Chondrocyte (in vitro differentiated cells): ENCODE measurements at regions not wholly inside any gene's neighbourhood (a gene's known extent, or its start where the extent isn't known, plus 50 kb on each side); places are given as distances from the start of the nearest gene placed in this dataset.
A peak's percentile ranks its signal among the peaks of the same experiment; 100 is the strongest.
"Not testable (repeated sequence)": the region's sequence is repeated elsewhere in the genome, so short reads cannot be mapped to it uniquely, and the experiment has no call there.

Experiments used
- DNase-seq: peaks from one replicate; pipeline ENCODE4 v3.0.0; 2021; ENCODE audit warnings: mixed read lengths, low spot score
- H3K27ac Mint-ChIP-seq: one replicate; pipeline ENCODE4 v1.8.0; 2021; ENCODE audit warnings: mild to moderate bottlenecking, moderate library complexity, mixed read lengths; ENCODE audit not compliant: unreplicated experiment
- H3K27me3 Mint-ChIP-seq: 2 replicates; pipeline ENCODE4 v1.8.0; 2021; ENCODE audit warnings: low read depth, mixed read lengths
- H3K36me3 Mint-ChIP-seq: 2 replicates; pipeline ENCODE4 v1.8.0; 2021; ENCODE audit warnings: low read depth, mixed read lengths
- H3K4me1 Mint-ChIP-seq: 2 replicates; pipeline ENCODE4 v1.8.0; 2021; ENCODE audit warnings: low read depth, mild to moderate bottlenecking, mixed read lengths
- H3K4me3 Mint-ChIP-seq: one replicate; pipeline ENCODE4 v1.8.0; 2021; ENCODE audit warnings: mild to moderate bottlenecking, moderate library complexity, mixed read lengths; ENCODE audit not compliant: unreplicated experiment
- H3K9me3 Mint-ChIP-seq: 2 replicates; pipeline ENCODE4 v1.8.0; 2021; ENCODE audit warnings: low read depth, mixed read lengths
- CTCF ChIP-seq: fragments of 200-600 bp; sonication (generic); IDR thresholded peaks from 2 replicates; pipeline ENCODE4 v1.5.0; 2021; ENCODE audit warnings: antibody characterized with exemption, mild to moderate bottlenecking, moderate library complexity

GRCh38 chr21:27526451-27526850 lies 559.6 kb upstream of the ADAMTS5 start:
- TF ChIP-seq CTCF = no peak
- Mint-ChIP-seq H3K4me3 (no peak overlapping the region), H3K27ac (no peak overlapping the region), H3K27me3 (no peaks in the 10 kb centered on the region), H3K9me3 (peaks cover 9% of the 10 kb centered on the region), H3K4me1 (peaks cover 14% of the 10 kb centered on the region), H3K36me3 (peaks cover 1% of the 10 kb centered on the region)
- DNase-seq = no peak

DNA sequence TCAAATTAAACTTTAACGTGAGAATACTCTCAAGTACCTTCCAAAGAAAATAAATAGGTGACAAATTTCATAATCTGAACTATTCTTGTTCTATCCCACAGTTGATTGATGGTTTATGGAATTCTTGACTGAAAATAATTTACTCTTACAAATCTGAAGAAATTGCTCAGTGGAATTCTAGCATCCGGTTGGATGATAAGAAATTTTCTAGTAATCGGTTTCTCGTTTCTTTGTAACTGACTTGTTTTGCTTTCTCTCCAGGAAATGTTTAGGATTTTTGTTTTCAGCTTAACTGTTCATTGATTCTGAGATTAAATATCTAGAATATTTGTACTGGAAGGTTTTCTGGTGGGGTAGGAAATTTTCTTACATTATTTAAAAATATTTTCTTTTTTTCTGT lies 558.9 kb upstream of the ADAMTS5 start:
- no peak overlapping the region for H3K27ac Mint-ChIP-seq
- H3K9me3 Mint-ChIP-seq = peaks cover 13% of the 10 kb centered on the region
- no peaks in the 10 kb centered on the region for H3K27me3 Mint-ChIP-seq
- H3K36me3 Mint-ChIP-seq = peaks cover 1% of the 10 kb centered on the region
- no peak for DNase-seq
- H3K4me1 Mint-ChIP-seq = peaks cover 10% of the 10 kb centered on the region
- no peak for TF ChIP-seq CTCF
- H3K4me3 Mint-ChIP-seq = no peak overlapping the region

GRCh38 chr21:27519361-27519760 lies 552.5 kb upstream of the ADAMTS5 start:
- Mint-ChIP-seq H3K9me3 (peaks cover 28% of the 10 kb centered on the region), H3K36me3 (peaks cover 6% of the 10 kb centered on the region), H3K4me3 (no peak overlapping the region), H3K4me1 (peaks cover 25% of the 10 kb centered on the region), H3K27ac (peak overlapping the region; percentile 76), H3K27me3 (no peaks in the 10 kb centered on the region)
- no peak for DNase-seq
- TF ChIP-seq CTCF = no peak

DNA sequence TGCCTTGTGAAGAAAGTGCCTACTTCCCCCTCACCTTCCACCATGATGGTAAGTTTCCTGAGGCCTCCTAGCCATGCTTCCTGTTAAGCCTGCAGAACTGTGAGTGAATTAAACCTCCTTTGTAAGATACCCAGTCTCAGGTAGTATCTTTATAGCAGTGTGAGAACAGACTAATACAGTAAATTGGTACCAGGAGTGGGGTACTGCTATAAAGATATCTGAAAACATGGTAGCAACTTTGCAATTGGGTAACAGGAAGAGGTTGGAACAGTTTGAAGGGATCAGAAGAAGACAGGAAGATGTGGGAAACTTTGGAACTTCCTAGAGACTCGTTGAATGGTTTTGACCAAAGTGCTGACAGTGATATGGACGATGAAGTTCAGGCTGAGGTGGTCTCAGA lies 550.3 kb upstream of the ADAMTS5 start:
- H3K36me3 Mint-ChIP-seq, DNase-seq, H3K27ac Mint-ChIP-seq, H3K27me3 Mint-ChIP-seq, H3K4me3 Mint-ChIP-seq: not testable (repeated sequence)
- peaks cover 27% of the 10 kb centered on the region for H3K9me3 Mint-ChIP-seq
- H3K4me1 Mint-ChIP-seq = peaks cover 25% of the 10 kb centered on the region

GRCh38 chr21:27515676-27516075 lies 548.8 kb upstream of the ADAMTS5 start:
- DNase-seq = no peak
- H3K27me3 Mint-ChIP-seq = no peaks in the 10 kb centered on the region
- peaks cover 6% of the 10 kb centered on the region for H3K36me3 Mint-ChIP-seq
- no peak overlapping the region for H3K27ac Mint-ChIP-seq
- H3K9me3 Mint-ChIP-seq = peaks cover 22% of the 10 kb centered on the region
- H3K4me1 Mint-ChIP-seq = peaks cover 25% of the 10 kb centered on the region
- H3K4me3 Mint-ChIP-seq = no peak overlapping the region
- no peak for TF ChIP-seq CTCF

- peaks cover 6% of the 10 kb centered on the region for H3K36me3 Mint-ChIP-seq
- H3K4me3 Mint-ChIP-seq = no peak overlapping the region
- peaks cover 15% of the 10 kb centered on the region for H3K4me1 Mint-ChIP-seq
- no peak for DNase-seq
- H3K27ac Mint-ChIP-seq = no peak overlapping the region
- H3K27me3 Mint-ChIP-seq = no peaks in the 10 kb centered on the region
- no peak for TF ChIP-seq CTCF
- H3K9me3 Mint-ChIP-seq = peaks cover 21% of the 10 kb centered on the region
These were observed 546.9 kb upstream of the ADAMTS5 start for GRCh38 chr21:27513825-27514224.
